ENCODE measurements at regions not wholly inside any gene's neighbourhood (a gene's known extent, or its start where the extent isn't known, plus 50 kb on each side); places are given as distances from the start of the nearest gene placed in this dataset.
"Not testable (repeated sequence)": the region's sequence is repeated elsewhere in the genome, so short reads cannot be mapped to it uniquely, and the experiment has no call there.

- DNase-seq, result no peak
Measured at GRCh38 chr2:113337809-113338208, 59.1 kb upstream of the PAX8 start.

GRCh38 chr2:113336040-113336439 is 57.3 kb upstream of the PAX8 start:
- not testable (repeated sequence) for DNase-seq

- no peak for DNase-seq
Measured at GRCh38 chr2:113334147-113334546, 55.4 kb upstream of the PAX8 start.

DNA sequence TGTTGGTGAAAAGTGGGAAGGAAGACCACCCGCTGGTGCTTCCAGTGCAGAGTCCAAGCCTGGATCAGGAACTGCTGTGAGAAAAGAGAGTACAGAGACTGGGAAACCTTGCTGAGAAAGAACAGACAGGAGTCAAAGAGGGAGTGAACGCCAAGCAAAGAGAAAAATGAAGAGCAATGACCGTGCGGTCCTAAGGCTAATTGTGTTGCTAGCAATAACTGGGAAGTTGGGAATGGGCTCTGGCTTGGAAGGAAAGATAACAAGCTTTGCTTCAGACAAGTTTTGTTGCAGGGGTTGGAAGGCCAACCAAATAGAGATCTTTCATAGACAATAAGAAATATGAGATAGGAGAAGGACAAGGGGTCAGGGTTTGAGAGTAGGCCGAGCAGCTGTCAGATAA is 55.0 kb upstream of the PAX8 start:
- DNase-seq, result not testable (repeated sequence)

- not testable (repeated sequence) for DNase-seq
Measured at GRCh38 chr2:113330060-113330767, 51.5 kb upstream of the PAX8 start.

DNA sequence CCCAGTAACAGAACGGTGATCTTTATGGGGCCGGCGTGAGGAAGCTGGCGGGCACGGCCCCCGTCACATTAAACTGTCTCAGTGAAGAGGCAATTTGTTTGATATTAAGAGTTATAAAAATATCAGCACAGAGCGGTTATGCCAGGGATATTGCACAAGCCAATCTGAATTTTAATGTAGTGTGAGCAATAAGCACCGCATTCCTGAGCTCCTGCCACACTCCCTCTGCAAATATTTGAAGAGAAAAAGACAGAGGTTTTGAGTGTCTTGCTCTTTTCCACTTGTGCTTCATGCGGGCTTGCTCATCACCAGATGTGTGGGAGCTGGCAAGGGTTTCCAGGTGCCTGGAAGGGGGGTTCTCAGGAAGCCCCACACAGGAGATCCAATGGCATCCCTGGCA is 50.3 kb upstream of the PAX8 start:
- not testable (repeated sequence) for DNase-seq

DNA sequence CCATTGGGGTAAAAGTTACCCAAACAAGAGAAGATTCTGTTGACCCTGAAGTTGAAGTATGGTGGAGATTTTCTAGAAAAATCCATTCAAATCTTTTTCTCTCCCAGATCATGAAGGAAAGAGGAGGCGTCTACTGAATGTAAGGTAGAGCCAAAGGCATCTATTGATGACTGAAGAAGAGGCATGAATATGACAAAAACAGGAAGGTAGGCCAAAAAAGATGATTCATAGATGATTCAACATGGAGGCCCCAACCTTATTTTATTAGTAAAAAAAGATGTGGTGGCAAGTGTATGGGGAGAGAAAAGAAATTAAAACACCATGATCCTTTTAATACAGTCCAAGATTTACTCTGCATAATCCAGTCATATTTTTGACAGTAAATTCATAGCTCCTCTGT is 49.9 kb upstream of the PAX8 start:
- not testable (repeated sequence) for DNase-seq

Data from NCI-H526 (cell line).